ENCODE measurements at regions not wholly inside any gene's neighbourhood (a gene's known extent, or its start where the extent isn't known, plus 50 kb on each side); places are given as distances from the start of the nearest gene placed in this dataset.

DNA sequence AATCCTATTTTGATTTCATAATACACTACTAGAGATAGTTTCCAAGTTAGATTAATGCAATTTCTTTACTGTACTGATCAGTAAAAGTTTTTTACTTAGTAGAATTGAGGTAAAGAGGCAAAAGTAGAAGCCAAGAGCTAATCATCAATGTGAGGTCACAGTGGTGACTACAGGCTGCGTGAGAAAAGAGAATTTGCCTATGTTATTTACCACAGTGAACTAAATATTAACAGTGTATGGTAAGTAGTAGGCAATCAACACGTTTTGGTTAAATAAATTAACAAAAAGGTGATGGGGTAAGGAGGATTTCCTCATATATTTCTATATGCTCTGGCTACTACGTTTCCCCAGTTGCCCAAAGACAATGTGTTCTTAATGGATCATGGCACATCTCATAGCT lies 202.2 kb upstream of the CMC1 start:
- TF ChIP-seq CTCF (IDR thresholded peaks at IDR 0.05) = no peak
- no peak for TF ChIP-seq POLR2AphosphoS5 (IDR thresholded peaks at IDR 0.05)
- no peak for TF ChIP-seq POLR2A (IDR thresholded peaks at IDR 0.05)
- TF ChIP-seq EP300 (IDR thresholded peaks at IDR 0.05) = no peak
